Endothelial cell of umbilical vein (primary cell): ENCODE measurements at regions not wholly inside any gene's neighbourhood (a gene's known extent, or its start where the extent isn't known, plus 50 kb on each side); places are given as distances from the start of the nearest gene placed in this dataset.

Source experiments
- BruUV-seq: library from RNA; stranded (reverse); fragments of 400-500 nt; replicated peaks from 2 replicates; lab custom pipeline; 2021; lab: Mats Ljungman, UMichigan
- CTCF ChIA-PET: fragments of 300-600, 350-600 bp; sonication (Branson Sonifier 250); formaldehyde crosslinking; loops from one replicate; lab custom pipeline; 2021; ENCODE audit warnings: antibody characterized with exemption, inconsistent platforms; lab: Charles Lee
- POLR2A ChIA-PET: fragments of 300-600, 350-600 bp; sonication (Branson Sonifier 250); formaldehyde crosslinking; loops from one replicate; lab custom pipeline; 2021; ENCODE audit warnings: antibody characterized with exemption, inconsistent platforms; lab: Charles Lee
- DNase-seq: peaks from one replicate; pipeline ENCODE4 v3.0.0-alpha.2; 2011; ENCODE audit warnings: low read depth, low spot score
- FAIRE-seq: peaks from 2 replicates; lab custom pipeline; 2011; peaks lifted over from hg19 to GRCh38; lab: Jason Lieb, UNC
- H2AFZ ChIP-seq: 2 replicates; pipeline ENCODE4 v1.6.0; 2012; ENCODE audit warnings: low read depth, low read length, control low read depth, inconsistent platforms
- H3K27ac ChIP-seq: 2 replicates; pipeline ENCODE4 v1.5.1; 2011; ENCODE audit warnings: low read depth, mild to moderate bottlenecking, control low read depth, low read length, moderate library complexity; ENCODE audit not compliant: insufficient read depth
- H3K27me3 ChIP-seq, 2 experiments: 2 replicates each; pipeline versions ENCODE4 v1.6.0 to v1.6.1; 2011; ENCODE audit warnings: low read length in 2 of 2, mixed read lengths in 1 of 2; ENCODE audit not compliant: control insufficient read depth in 2 of 2, insufficient read depth in 2 of 2
- H3K36me3 ChIP-seq, 2 experiments: 2 replicates in 1 of 2; 3 replicates in 1 of 2; pipeline ENCODE4 v1.5.1; 2011; ENCODE audit warnings: low read length in 2 of 2, mild to moderate bottlenecking in 1 of 2, moderate library complexity in 1 of 2; ENCODE audit not compliant: control insufficient read depth in 2 of 2, insufficient read depth in 2 of 2; ENCODE audit errors: extremely low read depth in 1 of 2
- H3K4me1 ChIP-seq: 3 replicates; pipeline ENCODE4 v1.5.1; 2011; ENCODE audit warnings: mild to moderate bottlenecking, low read length; ENCODE audit not compliant: control insufficient read depth, insufficient read depth; ENCODE audit errors: extremely low read depth
- H3K4me2 ChIP-seq: 2 replicates; pipeline ENCODE4 v1.6.1; 2011; ENCODE audit warnings: low read length, control low read depth, mixed read lengths; ENCODE audit not compliant: insufficient read depth
- H3K4me3 ChIP-seq, 3 experiments: fragments of 200-600 bp in 1 of 3; sonication (generic), shearing (Covaris generic) in 1 of 3; replicated peaks in 1 of 3; 2 replicates each; pipeline ENCODE4 v1.5.1; 2011 to 2016; ENCODE audit warnings: control low read depth in 3 of 3, low read length in 3 of 3, mild to moderate bottlenecking in 2 of 3, inconsistent platforms in 1 of 3, low read depth in 1 of 3, moderate library complexity in 1 of 3; ENCODE audit not compliant: insufficient read depth in 1 of 3
- H3K79me2 ChIP-seq: 2 replicates; pipeline ENCODE4 v1.6.0; 2012; ENCODE audit warnings: low read length, inconsistent platforms; ENCODE audit not compliant: control insufficient read depth, insufficient read depth
- H3K9ac ChIP-seq: replicated peaks from 2 replicates; pipeline ENCODE3; 2011; ENCODE audit warnings: low read length, control low read depth; ENCODE audit not compliant: insufficient read depth; ENCODE audit errors: extremely low read depth
- H3K9me1 ChIP-seq: replicated peaks from 3 replicates; pipeline ENCODE4 v1.6.0; 2011; ENCODE audit warnings: mild to moderate bottlenecking, low read length; ENCODE audit not compliant: control insufficient read depth, insufficient read depth; ENCODE audit errors: extremely low read depth
- H3K9me3 ChIP-seq: replicated peaks from 2 replicates; pipeline ENCODE4 v1.5.1; 2012; ENCODE audit warnings: low read length, inconsistent platforms; ENCODE audit not compliant: control insufficient read depth, insufficient read depth
- H4K20me1 ChIP-seq: replicated peaks from 2 replicates; pipeline ENCODE3; 2011; ENCODE audit warnings: mild to moderate bottlenecking, low read length; ENCODE audit not compliant: control insufficient read depth, insufficient read depth; ENCODE audit errors: extremely low read depth
- EZH2 ChIP-seq: IDR thresholded peaks from 2 replicates; pipeline ENCODE4 v1.6.1; 2012; ENCODE audit warnings: borderline replicate concordance, low read depth, mild to moderate bottlenecking, moderate library complexity, low read length, inconsistent platforms; ENCODE audit not compliant: severe bottlenecking
- MYC ChIP-seq: IDR thresholded peaks from one replicate; pipeline ENCODE4 v1.6.1; 2011; ENCODE audit warnings: mild to moderate bottlenecking, low read depth, low read length
- POLR2A ChIP-seq: IDR thresholded peaks from 2 replicates; pipeline ENCODE4 v1.6.1; 2012; ENCODE audit warnings: low read depth, mild to moderate bottlenecking, control low read depth, low read length
- dilution Hi-C: fragments of 300-500 bp; cut with MboI; formaldehyde crosslinking; loops from one replicate; pipeline ENCODE4 v1.15.0; 2019; ENCODE audit warnings: low sequenced_read_pairs; ENCODE audit not compliant: extremely low pct_ligation_motif_present
- intact Hi-C: fragments of 100-400 bp; cut with micrococcal nuclease; formaldehyde crosslinking; loops from one replicate; pipeline ENCODE4 v1.10.0; 2022
- TF ChIP-seq, protein P1 (sequence below), 2 donors: IDR thresholded peaks; 1 replicate in 1 of 2; 2 replicates in 1 of 2; pipeline ENCODE4 v1.5.1; 2011; ENCODE audit warnings: low read length in 2 of 2, mild to moderate bottlenecking in 2 of 2, moderate library complexity in 2 of 2, control low read depth in 1 of 2, inconsistent platforms in 1 of 2, low read depth in 1 of 2; ENCODE audit not compliant: insufficient read depth in 1 of 2; ENCODE audit errors: extremely low read depth in 1 of 2
- TF ChIP-seq, protein P2 (sequence below): IDR thresholded peaks from 2 replicates; pipeline ENCODE4 v1.6.1; 2011; ENCODE audit not compliant: insufficient read depth, insufficient read length

DNA sequence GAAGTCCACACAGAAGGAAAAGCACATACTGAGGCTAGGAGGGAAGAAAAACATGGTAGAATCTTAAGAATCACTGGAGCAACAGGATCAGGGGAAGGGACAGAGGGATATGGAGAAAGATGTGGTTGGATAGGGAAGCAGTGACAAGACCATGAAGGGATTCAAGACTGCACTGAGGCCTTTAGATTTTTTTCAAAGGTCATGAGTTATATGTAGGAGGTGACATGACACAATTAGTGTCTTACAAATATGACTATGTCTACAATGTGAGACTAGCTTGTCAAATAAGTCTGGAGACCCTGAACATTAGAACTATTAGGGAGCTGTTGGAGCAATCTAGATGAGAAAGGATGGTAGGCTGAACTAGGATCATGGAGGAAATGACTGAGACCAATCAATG is 1130.3 kb upstream of the ZEB2 start:
- Histone ChIP-seq H3K9me1 (no peaks in the 10 kb centered on the region), H3K4me2 (no peak overlapping the region), H3K27me3 (no peaks in the 10 kb centered on the region), H3K4me1 (no peaks in the 10 kb centered on the region), H3K9ac (no peak overlapping the region), H3K79me2 (no peaks in the 10 kb centered on the region), H3K9me3 (no peaks in the 10 kb centered on the region), H4K20me1 (no peaks in the 10 kb centered on the region), H3K27ac (no peak overlapping the region), H2AFZ (no peak overlapping the region), H3K36me3 (no peaks in the 10 kb centered on the region), H3K4me3 (no peak overlapping the region)
- ChIA-PET POLR2A (no interaction called here), CTCF (no interaction called here)
- no peak for FAIRE-seq
- dilution Hi-C loops, result no loop called here
- BruUV-seq, result no TSS peak
- no peak for TF ChIP-seq POLR2A
- TF ChIP-seq, protein P1, sequence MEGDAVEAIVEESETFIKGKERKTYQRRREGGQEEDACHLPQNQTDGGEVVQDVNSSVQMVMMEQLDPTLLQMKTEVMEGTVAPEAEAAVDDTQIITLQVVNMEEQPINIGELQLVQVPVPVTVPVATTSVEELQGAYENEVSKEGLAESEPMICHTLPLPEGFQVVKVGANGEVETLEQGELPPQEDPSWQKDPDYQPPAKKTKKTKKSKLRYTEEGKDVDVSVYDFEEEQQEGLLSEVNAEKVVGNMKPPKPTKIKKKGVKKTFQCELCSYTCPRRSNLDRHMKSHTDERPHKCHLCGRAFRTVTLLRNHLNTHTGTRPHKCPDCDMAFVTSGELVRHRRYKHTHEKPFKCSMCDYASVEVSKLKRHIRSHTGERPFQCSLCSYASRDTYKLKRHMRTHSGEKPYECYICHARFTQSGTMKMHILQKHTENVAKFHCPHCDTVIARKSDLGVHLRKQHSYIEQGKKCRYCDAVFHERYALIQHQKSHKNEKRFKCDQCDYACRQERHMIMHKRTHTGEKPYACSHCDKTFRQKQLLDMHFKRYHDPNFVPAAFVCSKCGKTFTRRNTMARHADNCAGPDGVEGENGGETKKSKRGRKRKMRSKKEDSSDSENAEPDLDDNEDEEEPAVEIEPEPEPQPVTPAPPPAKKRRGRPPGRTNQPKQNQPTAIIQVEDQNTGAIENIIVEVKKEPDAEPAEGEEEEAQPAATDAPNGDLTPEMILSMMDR (IDR thresholded peaks at IDR 0.05; ENCODE audit: extremely low read depth in 1 of 2, insufficient read depth in 1 of 2, low read depth in 1 of 2, low read length in 2 of 2), result no peak
- TF ChIP-seq, protein P2, sequence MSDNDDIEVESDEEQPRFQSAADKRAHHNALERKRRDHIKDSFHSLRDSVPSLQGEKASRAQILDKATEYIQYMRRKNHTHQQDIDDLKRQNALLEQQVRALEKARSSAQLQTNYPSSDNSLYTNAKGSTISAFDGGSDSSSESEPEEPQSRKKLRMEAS, result no peak
- TF ChIP-seq MYC, result no peak
- intact Hi-C loops, result no loop called here
- DNase-seq, result no peak

GRCh38 chr2:145649061-145649460 is 1129.1 kb upstream of the ZEB2 start:
- H3K4me2 ChIP-seq, result no peak overlapping the region
- intact Hi-C loops, result no loop called here
- FAIRE-seq (no peak), DNase-seq (no peak)
- no peaks in the 10 kb centered on the region for H3K9me3 ChIP-seq
- H3K27me3 ChIP-seq, result no peaks in the 10 kb centered on the region
- H3K4me1 ChIP-seq, result no peaks in the 10 kb centered on the region
- ChIA-PET CTCF (no interaction called here), POLR2A (no interaction called here)
- H3K27ac ChIP-seq, result no peak overlapping the region
- dilution Hi-C loops, result no loop called here
- no peak overlapping the region for H2AFZ ChIP-seq
- H3K79me2 ChIP-seq, result no peaks in the 10 kb centered on the region
- BruUV-seq, result no TSS peak
- TF ChIP-seq POLR2A (no peak), MYC (no peak), EZH2 (no peak)
- no peaks in the 10 kb centered on the region for H3K9me1 ChIP-seq
- H3K9ac ChIP-seq, result no peak overlapping the region
- no peaks in the 10 kb centered on the region for H4K20me1 ChIP-seq
- H3K36me3 ChIP-seq, result no peaks in the 10 kb centered on the region
- H3K4me3 ChIP-seq, result no peak overlapping the region
